ENCODE measurements at regions not wholly inside any gene's neighbourhood (a gene's known extent, or its start where the extent isn't known, plus 50 kb on each side); places are given as distances from the start of the nearest gene placed in this dataset.

DNA sequence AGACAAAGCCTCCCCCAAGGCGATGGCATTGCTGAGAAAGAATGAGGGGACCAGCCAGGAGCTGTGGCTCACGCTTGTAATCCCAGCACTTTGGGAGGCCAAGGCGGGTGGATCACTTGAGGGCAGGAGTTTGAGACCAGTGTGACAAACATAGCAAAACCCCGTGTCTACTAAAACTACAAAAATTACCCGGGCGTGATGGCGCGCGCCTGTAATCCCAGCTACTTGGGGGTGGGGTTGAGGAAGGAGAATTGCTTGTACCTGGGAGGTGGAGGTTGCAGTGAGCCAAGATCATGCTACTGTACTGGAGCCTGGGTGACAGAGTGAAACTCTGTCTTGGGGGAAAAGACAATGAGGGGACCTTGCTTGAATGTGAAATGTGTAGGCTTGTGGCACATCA, 402.4 kb upstream of the C2CD4B start:
- Histone ChIP-seq H3K27ac (no peak overlapping the region), H2AFZ (no peak overlapping the region), H3K9me2 (replicated peaks; ENCODE audit: insufficient read depth) (no peaks in the 10 kb centered on the region), H3K4me1 (ENCODE audit: insufficient read depth) (peaks cover 33% of the 10 kb centered on the region), H3K79me2 (peaks cover 81% of the 10 kb centered on the region), H4K20me1 (ENCODE audit: insufficient read depth, poor library complexity, severe bottlenecking) (no peaks in the 10 kb centered on the region), H3K27me3 (no peaks in the 10 kb centered on the region), H3K4me3 (no peak overlapping the region), H3K4me2 (no peak overlapping the region), H3K36me3 (replicated peaks; ENCODE audit: insufficient read depth, low read depth) (no peaks in the 10 kb centered on the region), H3K9me3 (ENCODE audit: low read depth) (no peaks in the 10 kb centered on the region)
- no peak for DNase-seq (ENCODE audit: low spot score)
- TF ChIP-seq EZH2phosphoT487 (IDR thresholded peaks at IDR 0.05; ENCODE audit: low read depth, severe bottlenecking, unreplicated experiment): no peak
- no peak for TF ChIP-seq EZH2 (IDR thresholded peaks at IDR 0.05; ENCODE audit: borderline replicate concordance)
- TF ChIP-seq, protein P1, sequence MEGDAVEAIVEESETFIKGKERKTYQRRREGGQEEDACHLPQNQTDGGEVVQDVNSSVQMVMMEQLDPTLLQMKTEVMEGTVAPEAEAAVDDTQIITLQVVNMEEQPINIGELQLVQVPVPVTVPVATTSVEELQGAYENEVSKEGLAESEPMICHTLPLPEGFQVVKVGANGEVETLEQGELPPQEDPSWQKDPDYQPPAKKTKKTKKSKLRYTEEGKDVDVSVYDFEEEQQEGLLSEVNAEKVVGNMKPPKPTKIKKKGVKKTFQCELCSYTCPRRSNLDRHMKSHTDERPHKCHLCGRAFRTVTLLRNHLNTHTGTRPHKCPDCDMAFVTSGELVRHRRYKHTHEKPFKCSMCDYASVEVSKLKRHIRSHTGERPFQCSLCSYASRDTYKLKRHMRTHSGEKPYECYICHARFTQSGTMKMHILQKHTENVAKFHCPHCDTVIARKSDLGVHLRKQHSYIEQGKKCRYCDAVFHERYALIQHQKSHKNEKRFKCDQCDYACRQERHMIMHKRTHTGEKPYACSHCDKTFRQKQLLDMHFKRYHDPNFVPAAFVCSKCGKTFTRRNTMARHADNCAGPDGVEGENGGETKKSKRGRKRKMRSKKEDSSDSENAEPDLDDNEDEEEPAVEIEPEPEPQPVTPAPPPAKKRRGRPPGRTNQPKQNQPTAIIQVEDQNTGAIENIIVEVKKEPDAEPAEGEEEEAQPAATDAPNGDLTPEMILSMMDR (IDR thresholded peaks at IDR 0.05; ENCODE audit: poor library complexity): no peak
- WGBS (ENCODE audit: low lambda C conversion rate, missing lambda C conversion rate): 91% methylated on average over 9 of the region's 9 CpGs

GRCh38 chr15:62568004-62568403, 402.9 kb upstream of the C2CD4B start:
- no peaks in the 10 kb centered on the region for H4K20me1 ChIP-seq (ENCODE audit: insufficient read depth, poor library complexity, severe bottlenecking)
- 92% methylated on average over 7 of the region's 7 CpGs for WGBS (ENCODE audit: low lambda C conversion rate, missing lambda C conversion rate)
- TF ChIP-seq EZH2 (IDR thresholded peaks at IDR 0.05; ENCODE audit: borderline replicate concordance) (no peak), EZH2phosphoT487 (IDR thresholded peaks at IDR 0.05; ENCODE audit: low read depth, severe bottlenecking, unreplicated experiment) (no peak)
- TF ChIP-seq, protein P1 (IDR thresholded peaks at IDR 0.05; ENCODE audit: poor library complexity): no peak

GRCh38 chr15:62568702-62569101, 403.6 kb upstream of the C2CD4B start:
- Histone ChIP-seq H4K20me1 (ENCODE audit: insufficient read depth, poor library complexity, severe bottlenecking) (no peaks in the 10 kb centered on the region), H3K79me2 (peaks cover 84% of the 10 kb centered on the region), H3K4me1 (ENCODE audit: insufficient read depth) (peaks cover 30% of the 10 kb centered on the region), H3K27ac (no peak overlapping the region), H3K4me3 (no peak overlapping the region), H3K9me3 (ENCODE audit: low read depth) (no peaks in the 10 kb centered on the region), H3K9me2 (replicated peaks; ENCODE audit: insufficient read depth) (no peaks in the 10 kb centered on the region), H3K27me3 (no peaks in the 10 kb centered on the region), H2AFZ (no peak overlapping the region), H3K4me2 (no peak overlapping the region), H3K36me3 (replicated peaks; ENCODE audit: insufficient read depth, low read depth) (no peaks in the 10 kb centered on the region)
- 90% methylated on average over 6 of the region's 6 CpGs for WGBS (ENCODE audit: low lambda C conversion rate, missing lambda C conversion rate)
- TF ChIP-seq, protein P1 (IDR thresholded peaks at IDR 0.05; ENCODE audit: poor library complexity): no peak
- TF ChIP-seq EZH2 (IDR thresholded peaks at IDR 0.05; ENCODE audit: borderline replicate concordance) (no peak), EZH2phosphoT487 (IDR thresholded peaks at IDR 0.05; ENCODE audit: low read depth, severe bottlenecking, unreplicated experiment) (no peak)
- no peak for DNase-seq (ENCODE audit: low spot score)

More at GRCh38 chr15:62568004-62568403, 402.9 kb upstream of the C2CD4B start:
- Histone ChIP-seq H3K4me2 (no peak overlapping the region), H3K4me3 (no peak overlapping the region), H3K9me3 (ENCODE audit: low read depth) (no peaks in the 10 kb centered on the region), H3K27me3 (no peaks in the 10 kb centered on the region), H3K9me2 (replicated peaks; ENCODE audit: insufficient read depth) (no peaks in the 10 kb centered on the region), H2AFZ (no peak overlapping the region), H3K4me1 (ENCODE audit: insufficient read depth) (peaks cover 33% of the 10 kb centered on the region), H3K79me2 (peaks cover 86% of the 10 kb centered on the region), H3K36me3 (replicated peaks; ENCODE audit: insufficient read depth, low read depth) (no peaks in the 10 kb centered on the region), H3K27ac (no peak overlapping the region)
- DNase-seq (ENCODE audit: low spot score): no peak
